K562 (cell line): ENCODE measurements at regions not wholly inside any gene's neighbourhood (a gene's known extent, or its start where the extent isn't known, plus 50 kb on each side); places are given as distances from the start of the nearest gene placed in this dataset.

Experiments used
- ATAC-seq: fragments of 200-7000 bp; cut with Tn5 transposase; 3 replicates; pipeline ENCODE4 v1.9.1; 2020; ENCODE audit warnings: moderate library complexity
- BruUV-seq: library from RNA; stranded (reverse); fragments of 400-500 nt; replicated peaks from 2 replicates; lab custom pipeline; 2021; lab: Mats Ljungman, UMichigan
- CTCF ChIA-PET: fragments of 300-600 bp; formaldehyde crosslinking; extraction: SDS; loops from one replicate; lab custom pipeline; 2021; ENCODE audit warnings: low intra/inter-chr PET ratio; lab: Yijun Ruan, JAX
- POLR2A ChIA-PET: fragments of 300-600, 350-650 bp; sonication (Branson Sonifier 250); formaldehyde crosslinking; extraction: SDS; loops from one replicate; lab custom pipeline; 2021; ENCODE audit warnings: antibody characterized with exemption, inconsistent platforms; lab: Yijun Ruan, JAX
- DNase-seq, 4 experiments: peaks; one replicate each; pipeline versions ENCODE4 v3.0.0 to v3.0.0-alpha.2; 2011 to 2018; ENCODE audit warnings: low spot score in 3 of 4, mixed read lengths in 3 of 4; ENCODE audit errors: extremely low read depth in 1 of 4
- FAIRE-seq: peaks from 2 replicates; lab custom pipeline; 2011; peaks lifted over from hg19 to GRCh38; lab: Jason Lieb, UNC
- H2AFZ ChIP-seq: 2 replicates; pipeline ENCODE4 v1.6.0; 2011; ENCODE audit warnings: low read depth, low read length, control low read depth, inconsistent platforms
- H3K27ac ChIP-seq: fragments of 200-600 bp; 3 replicates; pipeline ENCODE4 v1.8.0; 2011; ENCODE audit warnings: low read depth, mild to moderate bottlenecking, control low read depth, inconsistent platforms, low read length, moderate library complexity, mixed read lengths; ENCODE audit errors: extremely low read depth
- H3K27me3 ChIP-seq, 2 experiments: fragments of 300-600 bp in 1 of 2; 2 replicates in 1 of 2; 3 replicates in 1 of 2; pipeline versions ENCODE4 v1.6.0 to v1.8.0; 2011; ENCODE audit warnings: inconsistent platforms in 2 of 2, low read length in 2 of 2, mild to moderate bottlenecking in 1 of 2, mixed read lengths in 1 of 2, moderate library complexity in 1 of 2; ENCODE audit not compliant: control insufficient read depth in 2 of 2, insufficient read depth in 2 of 2
- H3K36me3 ChIP-seq: fragments of 300-600 bp; 3 replicates; pipeline ENCODE4 v1.8.0; 2011; ENCODE audit warnings: mild to moderate bottlenecking, low read length, inconsistent platforms; ENCODE audit not compliant: control insufficient read depth, insufficient read depth
- H3K4me1 ChIP-seq, 2 experiments: fragments of 200-600 bp in 1 of 2; replicated peaks in 1 of 2; 2 replicates in 1 of 2; 3 replicates in 1 of 2; pipeline versions ENCODE4 v1.5.1 to v1.8.0; 2011; ENCODE audit warnings: inconsistent platforms in 2 of 2, low read length in 2 of 2, mild to moderate bottlenecking in 1 of 2, mixed read lengths in 1 of 2, moderate library complexity in 1 of 2; ENCODE audit not compliant: control insufficient read depth in 2 of 2, insufficient read depth in 2 of 2
- H3K4me2 ChIP-seq: 2 replicates; pipeline ENCODE4 v1.6.1; 2011; ENCODE audit warnings: low read length, control low read depth, inconsistent platforms, mixed read lengths; ENCODE audit not compliant: insufficient read depth
- H3K4me3 ChIP-seq: fragments of 200-600 bp; sonication (generic), shearing (Covaris generic); 2 replicates; pipeline ENCODE4 v1.5.1; 2016; ENCODE audit warnings: control low read depth, inconsistent platforms
- H3K79me2 ChIP-seq: fragments of 200-600 bp; 3 replicates; pipeline ENCODE4 v1.8.0; 2011; ENCODE audit warnings: low read length, inconsistent platforms; ENCODE audit not compliant: control insufficient read depth, insufficient read depth
- H3K9ac ChIP-seq, 2 experiments: 2 replicates each; pipeline versions ENCODE4 v1.6.0 to v1.6.1; 2011; ENCODE audit warnings: low read depth in 2 of 2, low read length in 2 of 2, control low read depth in 1 of 2, inconsistent platforms in 1 of 2, mild to moderate bottlenecking in 1 of 2, mixed read lengths in 1 of 2; ENCODE audit not compliant: insufficient read depth in 1 of 2
- H3K9me1 ChIP-seq: one replicate; pipeline ENCODE4 v1.6.0; 2011; ENCODE audit warnings: inconsistent platforms, mild to moderate bottlenecking, low read length, moderate library complexity; ENCODE audit not compliant: control insufficient read depth, insufficient read depth
- H3K9me3 ChIP-seq: replicated peaks from 2 replicates; pipeline ENCODE4 v1.5.1; 2011; ENCODE audit warnings: low read depth, low read length, inconsistent platforms; ENCODE audit not compliant: control insufficient read depth, insufficient read depth
- H4K20me1 ChIP-seq: replicated peaks from 2 replicates; pipeline ENCODE4 v1.6.1; 2011; ENCODE audit warnings: low read length, inconsistent platforms, mixed read lengths; ENCODE audit not compliant: control insufficient read depth, insufficient read depth
- FOXP1 ChIP-seq: sonication (generic); formaldehyde crosslinking; IDR thresholded peaks from 2 replicates; pipeline ENCODE4 v1.8.0; 2022; ENCODE audit warnings: mild to moderate bottlenecking, missing genetic modification reagents
- KDM4B ChIP-seq, 2 experiments: fragments of 450-650 bp in 1 of 2; sonication (generic) in 1 of 2; IDR thresholded peaks; 2 replicates each; pipeline ENCODE4 v1.6.1; 2016 to 2017; ENCODE audit warnings: borderline replicate concordance in 2 of 2, antibody characterized with exemption in 1 of 2, low read depth in 1 of 2, mild to moderate bottlenecking in 1 of 2
- ZSCAN29 ChIP-seq: fragments of 450-650 bp; IDR thresholded peaks from 2 replicates; pipeline ENCODE4 v1.6.1; 2017
- WGBS: fragments of 100-300 bp; shearing (Covaris generic); methylation state at CpG from one replicate; pipeline ENCODE4 v1.1.6; 2016; ENCODE audit warnings: low coverage, mixed read lengths; ENCODE audit not compliant: insufficient coverage; ENCODE audit errors: missing lambda C conversion rate; 5-methylcytosine and 5-hydroxymethylcytosine counted together
- in situ Hi-C: fragments of 300-500 bp; cut with MboI; formaldehyde crosslinking; loops from 4 replicates; pipeline ENCODE4 v1.15.0; 2018; ENCODE audit warnings: inconsistent platforms, mixed read lengths
- intact Hi-C: fragments of 100-400 bp; cut with micrococcal nuclease; formaldehyde crosslinking; loops from 2 replicates; pipeline ENCODE4 v1.14.2; 2022
- TF ChIP-seq, protein P1 (sequence below): IDR thresholded peaks from 2 replicates; pipeline ENCODE4 v1.6.1; 2012; ENCODE audit warnings: low read depth, low read length, improper control_type of control experiment, borderline replicate concordance

DNA sequence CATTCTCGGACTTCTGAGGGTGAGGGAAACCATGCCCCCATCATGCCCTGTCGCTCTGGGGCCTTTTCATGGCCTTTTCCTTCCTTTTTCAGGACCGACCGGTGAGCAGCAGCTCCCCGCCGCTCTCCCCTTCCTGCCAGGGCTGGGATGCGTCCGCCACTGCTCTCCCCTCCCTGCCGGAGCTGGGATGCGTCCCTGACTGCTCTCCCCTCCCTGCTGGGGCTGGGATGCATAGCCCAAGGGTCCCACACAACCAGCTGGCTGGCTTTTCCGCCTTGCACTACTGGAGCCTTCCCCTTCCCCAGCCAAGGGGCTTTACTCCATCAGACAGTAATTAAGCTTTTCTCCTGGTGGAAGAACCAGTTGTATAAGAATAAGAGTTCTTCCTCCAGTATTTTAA lies 129.7 kb upstream of the COBL start:
- DNase-seq = no peak
- H3K9me1 ChIP-seq = no peaks in the 10 kb centered on the region
- H3K4me1 ChIP-seq = no peaks in the 10 kb centered on the region
- no peaks in the 10 kb centered on the region for H3K27me3 ChIP-seq
- POLR2A ChIA-PET = interaction anchor here (0.7 kb wide), 1 partner anchor 16 kb away, joined by 4 read pairs; no protein-coding TSS in a partner anchor
- no peak for TF ChIP-seq KDM4B (IDR thresholded peaks at IDR 0.05; ENCODE audit: borderline replicate concordance in 2 of 2, low read depth in 1 of 2)
- TF ChIP-seq, protein P1, sequence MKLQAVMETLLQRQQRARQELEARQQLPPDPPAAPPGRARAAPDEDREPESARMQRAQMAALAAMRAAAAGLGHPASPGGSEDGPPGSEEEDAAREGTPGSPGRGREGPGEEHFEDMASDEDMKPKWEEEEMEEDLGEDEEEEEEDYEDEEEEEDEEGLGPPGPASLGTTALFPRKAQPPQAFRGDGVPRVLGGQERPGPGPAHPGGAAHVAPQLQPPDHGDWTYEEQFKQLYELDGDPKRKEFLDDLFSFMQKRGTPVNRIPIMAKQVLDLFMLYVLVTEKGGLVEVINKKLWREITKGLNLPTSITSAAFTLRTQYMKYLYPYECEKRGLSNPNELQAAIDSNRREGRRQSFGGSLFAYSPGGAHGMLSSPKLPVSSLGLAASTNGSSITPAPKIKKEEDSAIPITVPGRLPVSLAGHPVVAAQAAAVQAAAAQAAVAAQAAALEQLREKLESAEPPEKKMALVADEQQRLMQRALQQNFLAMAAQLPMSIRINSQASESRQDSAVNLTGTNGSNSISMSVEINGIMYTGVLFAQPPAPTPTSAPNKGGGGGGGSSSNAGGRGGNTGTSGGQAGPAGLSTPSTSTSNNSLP = no peak
- TF ChIP-seq ZSCAN29 = no peak
- TF ChIP-seq, all 486 proteins: peak for 0
- CTCF ChIA-PET = no interaction called here
- no peaks in the 10 kb centered on the region for H3K36me3 ChIP-seq
- no peaks in the 10 kb centered on the region for H3K79me2 ChIP-seq
- no peak for FAIRE-seq
- H4K20me1 ChIP-seq = no peaks in the 10 kb centered on the region
- BruUV-seq = no TSS peak
- in situ Hi-C loops (no loop called here), intact Hi-C loops (no loop called here)
- 0% methylated on average over 8 of the region's 11 CpGs for WGBS
- no peak overlapping the region for H3K27ac ChIP-seq
- no peak overlapping the region for H2AFZ ChIP-seq
- no peaks in the 10 kb centered on the region for H3K9me3 ChIP-seq
- ATAC-seq = no peak
- H3K9ac ChIP-seq = no peak overlapping the region
- no peak overlapping the region for H3K4me3 ChIP-seq
- H3K4me2 ChIP-seq = no peak overlapping the region

DNA sequence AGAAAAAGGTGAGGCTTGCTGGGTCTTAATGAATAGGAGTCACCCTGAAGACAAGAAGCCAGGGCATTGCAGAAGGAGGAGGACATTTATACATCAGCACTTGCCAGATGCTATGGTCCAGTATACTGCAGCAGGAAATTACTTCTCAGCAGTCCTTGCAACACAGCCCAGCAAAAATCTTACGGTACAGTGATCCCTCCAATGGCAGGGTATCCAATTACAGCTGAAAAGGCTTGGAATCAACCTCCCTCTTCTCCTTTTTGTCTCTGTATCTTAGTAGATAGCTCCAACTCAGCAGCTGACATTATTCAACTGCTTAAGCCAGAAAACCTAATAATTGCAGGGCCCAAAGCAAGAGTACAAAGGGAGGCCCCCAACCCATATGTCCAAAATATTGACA lies 128.3 kb upstream of the COBL start:
- H2AFZ ChIP-seq = no peak overlapping the region
- H3K9me3 ChIP-seq = no peaks in the 10 kb centered on the region
- FAIRE-seq (no peak), ATAC-seq (no peak)
- no peak overlapping the region for H3K4me3 ChIP-seq
- no peaks in the 10 kb centered on the region for H4K20me1 ChIP-seq
- no peak overlapping the region for H3K9ac ChIP-seq
- H3K4me2 ChIP-seq = no peak overlapping the region
- no peak overlapping the region for H3K27ac ChIP-seq
- no peaks in the 10 kb centered on the region for H3K27me3 ChIP-seq
- ChIA-PET CTCF (no interaction called here), POLR2A (no interaction called here)
- no TSS peak for BruUV-seq
- no peaks in the 10 kb centered on the region for H3K79me2 ChIP-seq
- no peaks in the 10 kb centered on the region for H3K9me1 ChIP-seq
- WGBS = 0% methylated on average over 1 of the region's 1 CpG
- TF ChIP-seq FOXP1 = no peak
- TF ChIP-seq, all 486 proteins: peak for 0
- no peak for DNase-seq
- in situ Hi-C loops = no loop called here
- Histone ChIP-seq H3K36me3 (no peaks in the 10 kb centered on the region), H3K4me1 (no peaks in the 10 kb centered on the region)
- intact Hi-C loops = no loop called here
